Activated gamma-delta T cell treated with Interleukin-2 at 50 U/mL for 16 hours (primary cell): ENCODE measurements at regions not wholly inside any gene's neighbourhood (a gene's known extent, or its start where the extent isn't known, plus 50 kb on each side); places are given as distances from the start of the nearest gene placed in this dataset.
"Not testable (repeated sequence)": the region's sequence is repeated elsewhere in the genome, so short reads cannot be mapped to it uniquely, and the experiment has no call there.

Experiments used
- DNase-seq: peaks from one replicate; pipeline ENCODE4 v3.0.0-alpha.2; 2020

- DNase-seq = not testable (repeated sequence)
Observed at GRCh38 chr7:65145008-65145407, 138.5 kb upstream of the ERV3-1 start.

GRCh38 chr7:65144557-65144956, 138.1 kb upstream of the ERV3-1 start:
- not testable (repeated sequence) for DNase-seq

- not testable (repeated sequence) for DNase-seq
Observed at GRCh38 chr7:65144119-65144518, 137.6 kb upstream of the ERV3-1 start.

- DNase-seq = not testable (repeated sequence)
Observed at GRCh38 chr7:65141894-65142293, 135.4 kb upstream of the ERV3-1 start.

- DNase-seq = not testable (repeated sequence)
Observed at GRCh38 chr7:65141405-65141778, 134.9 kb upstream of the ERV3-1 start.

GRCh38 chr7:65140543-65141404, 134.3 kb upstream of the ERV3-1 start:
- not testable (repeated sequence) for DNase-seq

- DNase-seq = not testable (repeated sequence)
Observed at GRCh38 chr7:65136850-65137249, 130.4 kb upstream of the ERV3-1 start.

- DNase-seq = not testable (repeated sequence)
Observed at GRCh38 chr7:65133087-65133486, 126.6 kb upstream of the ERV3-1 start.

- not testable (repeated sequence) for DNase-seq
Observed at GRCh38 chr7:65132256-65132655, 125.8 kb upstream of the ERV3-1 start.

- not testable (repeated sequence) for DNase-seq
Observed at GRCh38 chr7:65127364-65127763, 120.9 kb upstream of the ERV3-1 start.

GRCh38 chr7:65124600-65124999, 118.1 kb upstream of the ERV3-1 start:
- DNase-seq = not testable (repeated sequence)

- not testable (repeated sequence) for DNase-seq
Observed at GRCh38 chr7:65105650-65106203, 99.2 kb upstream of the ERV3-1 start.

- not testable (repeated sequence) for DNase-seq
Observed at GRCh38 chr7:65100499-65100898, 94.0 kb upstream of the ERV3-1 start.

GRCh38 chr7:65081669-65082055, 75.2 kb upstream of the ERV3-1 start:
- not testable (repeated sequence) for DNase-seq

GRCh38 chr7:65080799-65081668, 74.5 kb upstream of the ERV3-1 start:
- DNase-seq = peak; percentile 93

GRCh38 chr7:65074959-65075358, 68.5 kb upstream of the ERV3-1 start:
- DNase-seq = not testable (repeated sequence)

GRCh38 chr7:65073160-65073559, 66.7 kb upstream of the ERV3-1 start:
- not testable (repeated sequence) for DNase-seq

GRCh38 chr7:65071854-65072431, 65.5 kb upstream of the ERV3-1 start:
- DNase-seq = not testable (repeated sequence)

- DNase-seq = not testable (repeated sequence)
Observed at GRCh38 chr7:65069476-65069875, 63.0 kb upstream of the ERV3-1 start.

- not testable (repeated sequence) for DNase-seq
Observed at GRCh38 chr7:65062566-65062965, 56.1 kb upstream of the ERV3-1 start.

GRCh38 chr7:65059247-65059646, 52.8 kb upstream of the ERV3-1 start:
- DNase-seq = not testable (repeated sequence)
